ENCODE measurements at regions not wholly inside any gene's neighbourhood (a gene's known extent, or its start where the extent isn't known, plus 50 kb on each side); places are given as distances from the start of the nearest gene placed in this dataset.
"Not testable (repeated sequence)": the region's sequence is repeated elsewhere in the genome, so short reads cannot be mapped to it uniquely, and the experiment has no call there.

- DNase-seq = no peak
These were observed 363.5 kb downstream of the IGSF11 start for GRCh38 chr3:118671192-118671591.

- DNase-seq = no peak
These were observed 359.3 kb downstream of the IGSF11 start for GRCh38 chr3:118675305-118675704.

GRCh38 chr3:118678663-118679062 lies 356.0 kb downstream of the IGSF11 start:
- not testable (repeated sequence) for DNase-seq

GRCh38 chr3:118682921-118683320 lies 351.7 kb downstream of the IGSF11 start:
- no peak for DNase-seq

DNA sequence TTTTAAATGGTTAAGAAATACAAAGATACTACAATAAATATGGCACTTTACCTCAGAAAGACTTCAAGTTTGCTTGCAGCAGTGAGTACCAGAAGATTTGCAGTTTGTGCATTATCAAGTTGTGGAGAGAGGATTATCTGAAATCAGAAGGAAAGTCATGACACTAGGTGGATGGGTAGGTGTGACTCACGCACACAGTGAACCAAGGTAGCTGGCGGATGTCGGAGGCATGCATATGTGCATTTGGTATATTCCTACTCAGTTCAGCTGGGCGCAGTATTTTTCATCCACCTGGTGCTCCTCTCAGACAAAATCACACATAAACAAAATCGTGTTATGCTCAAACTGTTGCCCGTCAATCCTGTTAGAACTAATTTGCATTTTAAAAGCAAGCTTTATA lies 351.0 kb downstream of the IGSF11 start:
- no peak for DNase-seq

DNA sequence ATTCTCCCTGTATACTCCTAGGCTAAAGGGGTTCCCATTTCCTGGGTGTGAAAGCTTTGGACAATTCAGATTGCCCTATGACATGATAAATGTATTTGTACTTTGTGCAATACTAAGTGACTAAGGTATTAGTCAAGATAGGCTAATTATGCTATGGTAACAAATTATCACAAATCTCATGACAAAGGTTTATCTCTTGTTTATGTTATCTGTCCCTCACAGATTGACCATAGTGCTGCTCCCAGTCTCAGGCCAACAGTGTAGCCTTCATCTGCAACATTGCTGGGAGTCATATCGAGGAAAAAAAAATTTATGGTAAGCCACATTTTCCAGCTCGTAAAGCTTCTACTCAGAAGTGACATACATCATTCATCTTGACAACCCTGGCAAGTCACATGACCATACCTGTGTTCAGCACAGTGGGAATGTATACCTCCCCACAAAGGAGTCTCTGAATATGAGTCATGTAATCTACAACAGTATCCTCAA lies 346.2 kb downstream of the IGSF11 start:
- no peak for DNase-seq

GRCh38 chr3:118692416-118692815 lies 342.2 kb downstream of the IGSF11 start:
- DNase-seq = no peak

DNA sequence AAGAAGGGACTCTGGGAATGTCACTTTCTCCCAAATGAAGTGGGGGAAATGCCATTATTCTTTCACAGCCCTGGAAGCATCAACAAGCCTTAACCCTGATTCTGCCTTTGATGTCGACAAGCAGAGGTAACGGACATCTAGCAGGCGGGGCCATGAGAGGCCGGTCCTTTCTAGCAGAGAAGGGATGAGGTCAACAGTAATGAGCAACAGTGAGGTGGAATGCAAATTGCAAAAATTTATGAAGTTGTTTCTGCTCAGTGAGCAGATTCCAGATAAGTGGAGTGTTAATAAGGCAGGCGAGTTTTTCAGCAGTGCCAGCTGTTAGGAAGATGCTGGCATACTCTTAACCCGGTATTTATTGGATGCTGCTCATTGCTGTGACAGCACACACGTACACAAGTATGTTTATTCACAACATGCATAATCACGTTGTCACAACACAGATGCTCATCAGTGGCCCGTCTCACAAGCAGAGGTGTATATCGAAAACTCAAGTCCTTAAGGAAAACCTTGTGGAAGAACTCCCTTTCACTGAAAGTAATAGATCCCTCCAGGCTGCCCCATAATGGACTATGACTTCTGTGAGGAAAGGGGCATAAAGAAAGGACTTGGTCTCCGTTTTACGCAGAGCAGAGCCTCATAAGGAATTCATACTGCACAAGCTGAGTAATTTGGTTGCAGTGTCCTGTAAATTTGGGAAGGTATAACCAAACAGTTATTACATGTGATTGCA lies 329.0 kb downstream of the IGSF11 start:
- DNase-seq = no peak

DNA sequence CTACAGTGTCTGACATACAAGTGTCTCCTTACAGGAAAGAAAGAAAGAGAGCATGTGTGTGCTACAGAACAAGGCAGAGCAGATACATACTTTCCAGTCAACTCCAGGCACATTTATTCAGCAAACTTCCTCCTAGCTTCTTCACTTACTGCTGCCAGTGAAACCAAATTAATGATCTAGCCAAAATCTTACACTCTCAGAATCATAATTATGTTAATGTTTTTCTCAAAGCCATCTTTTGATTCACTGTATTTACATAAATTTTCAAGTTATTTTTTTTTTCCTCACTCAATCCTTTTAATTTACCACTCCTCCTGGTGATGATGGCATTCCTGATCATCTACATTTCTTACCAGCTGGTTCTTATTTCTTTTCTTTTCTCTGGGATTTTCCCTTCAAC lies 326.7 kb downstream of the IGSF11 start:
- DNase-seq = no peak

DNA sequence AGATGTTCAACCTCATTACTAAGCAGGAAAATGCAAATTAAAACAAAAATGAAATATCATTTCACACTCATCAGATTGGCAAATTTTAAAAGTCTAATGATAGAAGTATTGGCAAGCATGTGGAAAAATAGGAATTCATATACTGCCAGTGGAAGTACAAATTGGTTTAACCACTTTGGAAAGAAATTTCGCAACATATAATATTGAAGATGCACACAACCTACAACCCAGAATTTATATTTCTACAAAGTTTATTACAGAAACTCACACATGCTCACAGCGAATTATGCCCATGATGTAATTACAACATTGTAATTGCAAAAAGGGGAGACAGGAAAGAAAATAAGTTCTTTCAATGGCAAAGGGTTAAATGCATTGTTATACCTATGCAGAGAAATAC lies 324.1 kb downstream of the IGSF11 start:
- DNase-seq = no peak

- no peak for DNase-seq
These were observed 321.0 kb downstream of the IGSF11 start for GRCh38 chr3:118713502-118714207.

DNA sequence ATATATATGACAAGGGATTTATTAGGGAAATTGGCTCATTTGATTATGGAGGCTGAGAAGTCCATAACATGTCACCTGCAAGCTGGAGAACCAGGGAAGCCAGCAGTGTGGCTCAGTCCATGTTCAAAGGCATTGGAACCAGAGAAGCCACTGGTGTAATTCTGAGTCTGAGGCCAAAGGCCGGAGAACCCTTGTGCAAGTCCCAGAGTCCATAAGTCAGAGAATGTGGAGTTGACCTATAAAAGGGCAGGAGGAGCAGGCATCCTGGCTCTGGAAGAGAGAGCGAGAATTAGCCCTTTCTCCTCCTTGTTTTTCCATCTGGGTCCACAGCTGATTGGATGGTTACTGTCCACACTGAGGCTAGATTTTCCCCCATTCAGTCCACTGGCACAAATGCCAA lies 319.8 kb downstream of the IGSF11 start:
- DNase-seq = no peak

- DNase-seq = no peak
These were observed 305.1 kb downstream of the IGSF11 start for GRCh38 chr3:118729546-118729945.

GRCh38 chr3:118734664-118735063 lies 300.0 kb downstream of the IGSF11 start:
- DNase-seq = no peak

- DNase-seq = no peak
These were observed 298.5 kb downstream of the IGSF11 start for GRCh38 chr3:118736107-118736506.

DNA sequence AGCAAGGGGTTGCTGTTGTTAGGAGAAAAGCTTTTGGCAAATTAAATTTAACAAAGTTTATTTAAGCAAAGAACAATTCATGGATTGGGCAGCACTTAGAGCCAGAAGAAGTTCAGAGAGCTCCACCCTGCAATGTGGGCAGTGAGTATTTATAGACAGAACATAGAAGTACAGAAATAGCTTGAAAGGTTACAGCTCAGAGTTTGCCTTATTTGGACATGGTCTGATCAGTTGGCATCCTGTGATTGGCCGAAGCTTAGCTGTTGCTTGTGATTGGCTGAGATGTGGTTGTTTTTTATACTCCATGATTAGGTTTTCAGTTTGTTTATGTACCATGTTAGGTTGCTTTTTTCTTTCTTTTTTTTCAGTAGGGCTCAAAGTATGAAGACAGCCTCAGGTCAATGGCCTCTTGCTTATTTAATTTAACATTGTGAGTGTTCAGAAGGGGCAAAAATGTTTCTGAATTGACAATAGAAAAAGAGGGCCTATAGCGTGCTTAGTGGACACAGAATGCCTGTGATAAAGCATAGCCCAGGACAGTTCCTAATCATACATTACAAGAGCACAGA lies 293.8 kb downstream of the IGSF11 start:
- no peak for DNase-seq

DNA sequence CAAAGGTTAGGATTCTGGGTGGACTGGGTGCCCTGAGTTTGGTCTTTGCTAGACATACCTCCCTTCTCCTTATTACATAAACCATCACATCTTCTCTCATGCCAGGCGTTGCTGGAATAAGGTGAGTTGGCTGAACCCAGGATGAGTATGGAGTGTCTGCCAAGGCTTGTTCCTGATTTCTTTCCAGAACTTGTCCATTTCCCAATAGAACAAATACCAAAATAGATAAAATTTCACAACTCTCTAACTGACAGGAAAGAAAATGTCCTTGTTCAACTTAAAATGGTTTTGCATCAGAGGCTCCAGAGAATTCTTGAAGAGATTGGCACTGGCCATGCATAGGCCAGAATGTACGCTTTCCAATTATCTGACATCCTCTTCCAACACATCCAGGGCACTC lies 291.9 kb downstream of the IGSF11 start:
- no peak for DNase-seq

DNA sequence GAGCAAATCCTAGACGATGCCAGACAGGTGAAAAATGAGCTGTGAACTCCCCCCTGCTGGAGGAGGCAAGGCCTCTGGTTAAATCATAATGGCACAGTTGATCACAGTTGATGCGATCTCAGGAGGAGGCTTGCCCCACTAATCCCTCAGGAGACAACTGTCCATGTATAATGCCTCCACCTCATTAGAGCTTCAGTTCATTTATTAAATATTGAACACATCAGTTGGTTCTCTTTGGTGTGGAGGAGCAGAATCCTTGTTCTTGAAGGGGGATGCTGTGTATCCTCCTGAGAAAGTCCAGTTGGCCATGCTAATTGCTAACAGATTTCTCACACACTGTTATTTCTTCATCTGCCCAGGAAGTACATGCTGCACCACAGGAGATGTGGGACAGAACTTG lies 290.5 kb downstream of the IGSF11 start:
- no peak for DNase-seq

GRCh38 chr3:118754406-118755252 lies 280.0 kb downstream of the IGSF11 start:
- DNase-seq = no peak

DNA sequence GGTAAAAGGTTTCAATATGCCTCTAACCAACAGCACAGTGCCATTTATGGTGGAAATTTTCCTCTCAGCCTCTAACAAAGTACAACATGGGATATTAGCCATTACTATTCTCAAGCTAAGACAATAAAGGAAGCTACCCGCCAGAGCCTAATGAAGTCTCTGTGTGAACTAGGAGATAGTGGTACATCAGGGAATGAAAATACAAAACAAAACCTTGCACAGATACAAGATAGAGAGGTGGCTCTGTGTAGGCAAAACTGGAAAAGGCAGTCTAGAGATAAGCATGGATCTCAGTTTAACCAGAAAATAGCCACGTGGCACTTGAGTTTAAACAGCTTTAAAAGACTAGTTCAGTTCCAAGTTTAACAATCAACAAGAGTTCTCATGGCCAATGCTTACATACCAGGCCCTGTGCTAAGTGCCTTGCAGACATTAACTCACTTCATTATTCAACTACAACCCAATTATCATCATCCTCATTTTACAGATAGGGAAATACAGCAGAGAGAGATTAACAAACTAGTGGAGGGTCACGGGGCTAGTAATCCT lies 279.3 kb downstream of the IGSF11 start:
- DNase-seq = no peak

- no peak for DNase-seq
These were observed 273.9 kb downstream of the IGSF11 start for GRCh38 chr3:118760585-118761290.

- DNase-seq = no peak
These were observed 273.4 kb downstream of the IGSF11 start for GRCh38 chr3:118761291-118761606.

Measured in hematopoietic multipotent progenitor cell treated with erythropoietin and hydrocortisone succinate and interleukin-3 and kit ligand, for 6 days (in vitro differentiated cells).